Type B pancreatic cell (in vitro differentiated cells): ENCODE measurements at regions not wholly inside any gene's neighbourhood (a gene's known extent, or its start where the extent isn't known, plus 50 kb on each side); places are given as distances from the start of the nearest gene placed in this dataset.
"Not testable (repeated sequence)": the region's sequence is repeated elsewhere in the genome, so short reads cannot be mapped to it uniquely, and the experiment has no call there.

ENCODE experiments used
- DNase-seq: peaks from one replicate; pipeline ENCODE4 v3.0.0; 2021; ENCODE audit warnings: mixed read lengths; ENCODE audit not compliant: unreplicated experiment; ENCODE audit errors: extremely low spot score
- H3K27ac Mint-ChIP-seq: 2 replicates; pipeline ENCODE4 v1.8.0; 2021; ENCODE audit warnings: mild to moderate bottlenecking, mixed read lengths
- H3K27me3 Mint-ChIP-seq: 2 replicates; pipeline ENCODE4 v1.8.0; 2021; ENCODE audit warnings: mixed read lengths
- H3K36me3 Mint-ChIP-seq: 2 replicates; pipeline ENCODE4 v1.8.0; 2021; ENCODE audit warnings: mixed read lengths
- H3K4me1 Mint-ChIP-seq: one replicate; pipeline ENCODE4 v1.8.0; 2021; ENCODE audit warnings: mixed read lengths; ENCODE audit not compliant: unreplicated experiment
- H3K4me3 Mint-ChIP-seq: 2 replicates; pipeline ENCODE4 v1.8.0; 2021; ENCODE audit warnings: mild to moderate bottlenecking, mixed read lengths
- H3K9me3 Mint-ChIP-seq: 2 replicates; pipeline ENCODE4 v1.8.0; 2021; ENCODE audit warnings: mixed read lengths
- TF ChIP-seq, protein P1 (sequence below): fragments of 200-600 bp; sonication (generic); conservative IDR thresholded peaks from 2 replicates; pipeline ENCODE4 v1.5.0; 2021; ENCODE audit warnings: antibody characterized with exemption, mild to moderate bottlenecking

DNA sequence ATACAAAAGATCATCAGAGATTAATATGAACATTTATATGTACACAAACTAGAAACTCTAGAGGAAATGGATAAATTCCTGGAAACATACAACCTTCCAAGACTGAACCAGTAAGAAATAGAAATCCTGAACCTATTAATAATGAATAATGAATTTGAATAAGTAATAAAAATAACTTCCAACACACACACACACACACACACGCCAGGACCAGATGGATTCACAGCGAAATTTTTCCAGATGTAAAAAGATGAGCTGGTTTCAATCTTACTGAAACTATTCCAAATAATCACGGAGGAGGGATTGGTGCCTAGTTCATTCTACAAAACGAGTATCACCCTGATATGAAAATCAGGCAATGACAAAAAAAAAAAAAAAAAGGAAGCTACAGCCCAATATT is 1095.0 kb downstream of the FAT4 start:
- Mint-ChIP-seq H3K4me1 (no peaks in the 10 kb centered on the region), H3K36me3 (no peaks in the 10 kb centered on the region), H3K27me3 (no peaks in the 10 kb centered on the region), H3K9me3 (no peaks in the 10 kb centered on the region), H3K27ac (no peak overlapping the region), H3K4me3 (no peak overlapping the region)
- no peak for DNase-seq
- TF ChIP-seq, protein P1, sequence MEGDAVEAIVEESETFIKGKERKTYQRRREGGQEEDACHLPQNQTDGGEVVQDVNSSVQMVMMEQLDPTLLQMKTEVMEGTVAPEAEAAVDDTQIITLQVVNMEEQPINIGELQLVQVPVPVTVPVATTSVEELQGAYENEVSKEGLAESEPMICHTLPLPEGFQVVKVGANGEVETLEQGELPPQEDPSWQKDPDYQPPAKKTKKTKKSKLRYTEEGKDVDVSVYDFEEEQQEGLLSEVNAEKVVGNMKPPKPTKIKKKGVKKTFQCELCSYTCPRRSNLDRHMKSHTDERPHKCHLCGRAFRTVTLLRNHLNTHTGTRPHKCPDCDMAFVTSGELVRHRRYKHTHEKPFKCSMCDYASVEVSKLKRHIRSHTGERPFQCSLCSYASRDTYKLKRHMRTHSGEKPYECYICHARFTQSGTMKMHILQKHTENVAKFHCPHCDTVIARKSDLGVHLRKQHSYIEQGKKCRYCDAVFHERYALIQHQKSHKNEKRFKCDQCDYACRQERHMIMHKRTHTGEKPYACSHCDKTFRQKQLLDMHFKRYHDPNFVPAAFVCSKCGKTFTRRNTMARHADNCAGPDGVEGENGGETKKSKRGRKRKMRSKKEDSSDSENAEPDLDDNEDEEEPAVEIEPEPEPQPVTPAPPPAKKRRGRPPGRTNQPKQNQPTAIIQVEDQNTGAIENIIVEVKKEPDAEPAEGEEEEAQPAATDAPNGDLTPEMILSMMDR: no peak

DNA sequence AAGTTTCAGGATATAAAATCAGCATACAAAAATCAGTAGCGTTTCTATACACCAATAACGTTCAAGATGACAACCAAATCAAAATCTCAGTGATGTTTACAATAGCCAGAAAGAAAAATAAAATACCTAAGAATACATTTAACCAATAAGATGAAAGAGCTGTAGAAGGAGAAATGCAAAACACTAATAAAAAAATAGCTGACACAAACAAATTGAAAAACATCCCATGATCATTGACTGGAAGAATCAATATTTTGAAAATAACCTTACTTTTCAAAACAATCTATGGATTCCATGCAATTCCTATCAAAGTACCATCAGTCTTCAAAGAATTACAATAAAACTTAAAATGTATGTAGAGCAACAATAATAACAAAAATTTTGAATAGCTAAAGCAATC is 1096.3 kb downstream of the FAT4 start:
- H3K27ac Mint-ChIP-seq: no peak overlapping the region
- no peaks in the 10 kb centered on the region for H3K4me1 Mint-ChIP-seq
- no peak overlapping the region for H3K4me3 Mint-ChIP-seq
- H3K36me3 Mint-ChIP-seq: no peaks in the 10 kb centered on the region
- no peaks in the 10 kb centered on the region for H3K9me3 Mint-ChIP-seq
- H3K27me3 Mint-ChIP-seq: no peaks in the 10 kb centered on the region
- DNase-seq: no peak
- TF ChIP-seq, protein P1: no peak

GRCh38 chr4:126412310-126412709 is 1097.6 kb downstream of the FAT4 start:
- DNase-seq, H3K27ac Mint-ChIP-seq, H3K27me3 Mint-ChIP-seq, H3K4me3 Mint-ChIP-seq, H3K4me1 Mint-ChIP-seq, H3K36me3 Mint-ChIP-seq, H3K9me3 Mint-ChIP-seq: not testable (repeated sequence)

DNA sequence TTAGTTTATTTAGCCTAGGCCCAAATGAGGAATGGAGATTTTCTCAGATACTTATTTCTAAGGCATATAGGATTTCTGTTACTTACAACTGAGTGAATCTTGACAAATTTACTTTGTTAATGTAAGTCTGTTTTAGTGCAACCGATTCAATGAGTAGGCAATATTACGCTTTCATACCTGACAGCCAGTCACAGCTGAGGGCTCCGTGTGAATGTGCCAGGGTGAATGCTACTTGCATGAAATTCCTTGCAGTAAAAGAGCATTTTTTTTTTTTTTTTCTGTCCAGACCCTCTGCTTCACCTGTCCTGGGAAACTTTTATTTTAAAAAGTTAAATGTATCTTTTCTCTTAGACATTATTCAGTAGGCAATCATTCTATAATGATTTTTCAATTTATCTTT is 1100.0 kb downstream of the FAT4 start:
- H3K27me3 Mint-ChIP-seq: no peaks in the 10 kb centered on the region
- H3K9me3 Mint-ChIP-seq: no peaks in the 10 kb centered on the region
- no peak for DNase-seq
- H3K36me3 Mint-ChIP-seq: no peaks in the 10 kb centered on the region
- no peak overlapping the region for H3K27ac Mint-ChIP-seq
- no peaks in the 10 kb centered on the region for H3K4me1 Mint-ChIP-seq
- TF ChIP-seq, protein P1: no peak
- no peak overlapping the region for H3K4me3 Mint-ChIP-seq

DNA sequence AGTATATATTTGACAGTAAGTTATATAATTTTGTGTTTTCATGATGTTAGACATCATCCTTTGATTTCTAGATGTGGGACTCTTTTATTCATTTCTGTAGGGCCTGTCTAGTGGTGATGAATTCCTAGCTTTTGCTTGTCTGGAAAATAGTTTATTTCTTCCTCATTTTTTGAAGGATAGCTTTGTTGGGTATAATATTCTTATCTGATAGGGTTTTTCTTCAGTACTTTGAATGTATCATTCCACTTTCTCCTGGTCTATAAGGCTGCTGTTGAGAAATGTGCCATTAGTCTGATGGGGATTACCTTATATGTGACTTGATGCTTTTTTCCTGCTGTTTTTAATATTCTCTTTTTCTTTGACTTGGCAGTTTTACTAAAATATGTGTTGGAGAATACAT is 1104.5 kb downstream of the FAT4 start:
- TF ChIP-seq, protein P1: no peak
- Mint-ChIP-seq H3K4me1 (no peaks in the 10 kb centered on the region), H3K27me3 (no peaks in the 10 kb centered on the region), H3K27ac (no peak overlapping the region), H3K4me3 (no peak overlapping the region), H3K36me3 (no peaks in the 10 kb centered on the region), H3K9me3 (no peaks in the 10 kb centered on the region)
- no peak for DNase-seq

- no peak for DNase-seq
- Mint-ChIP-seq H3K4me3 (no peak overlapping the region), H3K27ac (no peak overlapping the region), H3K4me1 (no peaks in the 10 kb centered on the region), H3K36me3 (no peaks in the 10 kb centered on the region), H3K9me3 (no peaks in the 10 kb centered on the region), H3K27me3 (no peaks in the 10 kb centered on the region)
- TF ChIP-seq, protein P1: no peak
These were observed 1113.1 kb downstream of the FAT4 start for GRCh38 chr4:126427853-126428252.
